LNCaP clone FGC (cell line): ENCODE measurements at regions not wholly inside any gene's neighbourhood (a gene's known extent, or its start where the extent isn't known, plus 50 kb on each side); places are given as distances from the start of the nearest gene placed in this dataset.

Source experiments
- DNase-seq: peaks from one replicate; pipeline ENCODE4 v3.0.0-alpha.2; 2011; ENCODE audit warnings: low read depth
- H3K4me3 ChIP-seq: 2 replicates; pipeline ENCODE4 v1.5.1; 2011; ENCODE audit warnings: mild to moderate bottlenecking, low read depth, low read length, control low read depth
- CTCF ChIP-seq: IDR thresholded peaks from 2 replicates; pipeline ENCODE4 v1.5.1; 2012; ENCODE audit warnings: mild to moderate bottlenecking; ENCODE audit not compliant: control insufficient read depth, insufficient read depth; ENCODE audit errors: extremely low read depth

GRCh38 chr1:82160036-82160435 lies 359.3 kb downstream of the ADGRL2 start:
- H3K4me3 ChIP-seq, result no peak overlapping the region
- TF ChIP-seq CTCF, result no peak
- DNase-seq, result no peak

- no peak for DNase-seq
- no peak for TF ChIP-seq CTCF
- H3K4me3 ChIP-seq, result no peak overlapping the region
Observed at GRCh38 chr1:82158981-82159380, 358.2 kb downstream of the ADGRL2 start.

DNA sequence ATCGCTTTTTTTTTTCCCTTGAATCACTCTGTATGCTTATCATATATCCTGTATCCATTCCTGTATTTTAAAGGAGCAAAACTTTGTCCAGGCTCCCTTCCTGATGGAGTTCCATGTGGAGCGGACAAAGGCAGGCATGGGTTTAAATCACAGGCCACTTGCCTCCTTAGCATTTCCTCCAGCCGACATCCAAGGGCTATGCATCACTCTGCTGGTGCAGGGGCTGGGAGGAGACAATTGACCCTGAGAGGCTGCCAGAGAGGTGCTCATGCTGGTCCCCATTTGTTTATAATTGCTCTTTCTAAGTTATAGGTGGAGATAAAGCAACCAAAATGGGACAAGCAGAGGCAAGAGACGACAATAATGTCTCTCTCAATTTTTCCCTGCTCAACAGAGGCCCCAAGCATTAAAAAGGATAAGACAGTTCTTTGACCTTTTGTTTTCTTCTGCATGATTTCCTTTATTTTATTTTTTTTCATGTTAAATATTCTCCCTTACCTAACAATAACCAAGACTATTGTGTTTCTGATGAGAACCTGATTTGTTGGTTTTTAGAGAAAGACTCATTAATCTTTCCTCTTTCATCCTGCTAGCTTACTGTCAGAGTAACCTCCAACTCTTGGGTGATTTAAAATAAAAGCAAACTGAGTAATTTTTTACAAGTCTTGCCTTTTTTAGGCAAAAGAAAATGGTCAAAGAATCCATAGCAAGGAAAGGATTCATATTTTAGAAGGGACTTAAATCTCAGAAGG lies 353.7 kb downstream of the ADGRL2 start:
- DNase-seq, result no peak
- no peak for TF ChIP-seq CTCF
- H3K4me3 ChIP-seq, result no peak overlapping the region

DNA sequence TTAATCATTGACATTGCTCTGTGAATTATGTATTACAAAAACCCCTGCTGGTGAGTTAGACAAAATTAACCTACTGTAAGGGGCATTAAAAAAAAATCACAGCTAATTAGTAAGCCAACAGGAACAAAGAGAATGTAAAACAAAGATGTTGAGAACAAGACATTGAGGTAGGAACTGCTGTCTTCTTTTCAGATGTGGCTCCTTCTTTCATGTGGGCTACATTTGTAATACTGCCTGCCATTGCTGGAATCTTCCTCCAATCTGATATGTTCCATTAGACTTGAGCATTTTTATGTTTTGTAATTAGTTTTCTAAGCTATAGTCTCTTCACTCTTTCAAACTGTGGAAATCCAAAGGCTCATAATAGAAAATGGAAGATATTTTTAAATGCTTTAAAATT lies 353.0 kb downstream of the ADGRL2 start:
- TF ChIP-seq CTCF, result no peak
- DNase-seq, result no peak
- no peak overlapping the region for H3K4me3 ChIP-seq

DNA sequence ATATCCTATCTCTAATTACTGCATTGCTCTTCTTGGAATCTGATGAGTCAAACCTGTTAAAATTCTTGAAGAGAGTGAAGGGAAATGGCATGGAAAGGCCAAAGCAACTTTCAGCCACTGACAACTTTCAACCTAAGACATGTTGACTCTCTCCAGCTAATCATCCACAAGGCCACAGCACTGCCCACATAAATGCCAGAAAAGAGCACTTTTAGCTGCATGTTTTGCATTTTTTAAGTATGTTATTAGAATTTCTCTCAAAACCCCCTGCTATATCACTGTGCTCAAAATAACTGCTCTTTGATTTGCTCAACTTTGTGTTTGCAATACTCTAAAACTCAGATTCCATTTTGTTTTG lies 352.5 kb downstream of the ADGRL2 start:
- TF ChIP-seq CTCF, result no peak
- no peak for DNase-seq
- no peak overlapping the region for H3K4me3 ChIP-seq

GRCh38 chr1:82152356-82153271 lies 351.9 kb downstream of the ADGRL2 start:
- H3K4me3 ChIP-seq, result no peak overlapping the region
- no peak for DNase-seq
- TF ChIP-seq CTCF, result no peak
